ENCODE measurements at regions not wholly inside any gene's neighbourhood (a gene's known extent, or its start where the extent isn't known, plus 50 kb on each side); places are given as distances from the start of the nearest gene placed in this dataset.

GRCh38 chr18:42588786-42589185 lies 526.7 kb downstream of the RIT2 start (continued):
- TF ChIP-seq TSHZ1 (CRISPR knock-in tag; IDR thresholded peaks at IDR 0.05) = no peak

GRCh38 chr18:42604820-42605219 lies 510.7 kb downstream of the RIT2 start:
- in situ Hi-C loops (cut with MboI) = no loop called here
- Histone ChIP-seq H2AFZ (ENCODE audit: low read depth, low read length) (no peak overlapping the region), H3K9ac (ENCODE audit: insufficient read depth in 1 of 2, low read depth in 2 of 2, low read length in 2 of 2) (no peak overlapping the region), H3K4me1 (replicated peaks in 1 of 2; ENCODE audit: control insufficient read depth in 2 of 2, insufficient read depth in 2 of 2, low read length in 2 of 2) (no peaks in the 10 kb centered on the region), H3K4me3 (no peak overlapping the region), H3K9me3 (replicated peaks; ENCODE audit: control insufficient read depth, insufficient read depth, low read depth, low read length) (no peaks in the 10 kb centered on the region), H4K20me1 (replicated peaks; ENCODE audit: control insufficient read depth, insufficient read depth, low read length) (no peaks in the 10 kb centered on the region), H3K9me1 (ENCODE audit: control insufficient read depth, insufficient read depth, low read length) (no peaks in the 10 kb centered on the region), H3K27me3 (ENCODE audit: control insufficient read depth in 2 of 2, insufficient read depth in 2 of 2, low read length in 2 of 2) (no peaks in the 10 kb centered on the region), H3K27ac (ENCODE audit: extremely low read depth, low read depth, low read length) (no peak overlapping the region), H3K4me2 (ENCODE audit: insufficient read depth, low read length) (no peak overlapping the region), H3K36me3 (ENCODE audit: control insufficient read depth, insufficient read depth, low read length) (no peaks in the 10 kb centered on the region), H3K79me2 (ENCODE audit: control insufficient read depth, insufficient read depth, low read length) (no peaks in the 10 kb centered on the region)
- POLR2A ChIA-PET = no interaction called here
- TF ChIP-seq KDM1A (IDR thresholded peaks at IDR 0.05) (no peak), RHOXF2B (CRISPR knock-in tag; conservative IDR thresholded peaks at IDR 0.05) (no peak), ZSCAN29 (IDR thresholded peaks at IDR 0.05) (no peak), MYC (IDR thresholded peaks at IDR 0.05; ENCODE audit: low read depth, low read length) (no peak), MYC (CRISPR knock-in tag; IDR thresholded peaks at IDR 0.05; ENCODE audit: borderline replicate concordance, low read depth) (no peak), ZBTB7A (IDR thresholded peaks at IDR 0.05; ENCODE audit: borderline replicate concordance, control insufficient read depth, low read depth, low read length) (no peak), PRDM10 (IDR thresholded peaks at IDR 0.05; ENCODE audit: partially characterized antibody) (no peak), CREBBP (IDR thresholded peaks at IDR 0.05; ENCODE audit: low read depth, low read length) (no peak), EHMT2 (IDR thresholded peaks at IDR 0.05) (no peak), TFE3 (CRISPR knock-in tag; IDR thresholded peaks at IDR 0.05) (no peak), NR2F6 (CRISPR knock-in tag; IDR thresholded peaks at IDR 0.05) (no peak), ZNF583 (CRISPR knock-in tag; IDR thresholded peaks at IDR 0.05) (no peak), MCM7 (IDR thresholded peaks at IDR 0.05) (no peak), ZNF143 (CRISPR knock-in tag; IDR thresholded peaks at IDR 0.05) (no peak)
- DNase-seq (ENCODE audit: extremely low read depth in 1 of 4, low spot score in 3 of 4) (no peak), ATAC-seq (no peak), FAIRE-seq (no peak)
- intact Hi-C loops (cut with micrococcal nuclease) = no loop called here
- CTCF ChIA-PET (ENCODE audit: low intra/inter-chr PET ratio) = no interaction called here
- BruUV-seq (replicated peaks) = no TSS peak
